ENCODE measurements at regions not wholly inside any gene's neighbourhood (a gene's known extent, or its start where the extent isn't known, plus 50 kb on each side); places are given as distances from the start of the nearest gene placed in this dataset.
A peak's percentile ranks its signal among the peaks of the same experiment; 100 is the strongest.

DNA sequence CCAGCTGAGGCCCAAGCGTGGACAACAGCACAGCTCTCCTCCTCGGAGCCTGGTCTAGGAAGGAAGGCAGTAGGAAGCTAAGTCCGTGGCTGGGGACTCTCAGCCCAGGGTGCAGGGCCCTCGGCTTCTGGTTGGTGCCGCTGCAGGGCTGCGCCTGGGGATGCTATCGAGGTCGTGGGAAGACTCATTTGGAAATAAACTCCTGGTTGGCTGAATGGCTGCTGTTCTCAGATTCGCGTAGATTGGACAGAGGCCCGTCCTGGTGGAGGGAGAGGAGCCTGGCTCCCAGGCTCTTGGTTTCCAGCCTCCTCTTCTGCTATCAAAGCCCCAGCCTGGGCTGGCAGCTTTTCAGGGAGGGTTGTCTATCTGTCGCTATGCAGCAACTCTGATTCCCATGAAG, 152.6 kb upstream of the FZD8 start:
- no peaks in the 10 kb centered on the region for H4K20me1 ChIP-seq (replicated peaks in 1 of 2; ENCODE audit: control insufficient read depth in 1 of 2, insufficient read depth in 2 of 2, low read length in 2 of 2)
- H3K4me3 ChIP-seq (ENCODE audit: extremely low read depth in 1 of 4, insufficient read depth in 2 of 4, low read depth in 3 of 4, low read length in 4 of 4) = no peak overlapping the region
- no peak overlapping the region; the same call in 1 of the 2 replicates for H4K8ac ChIP-seq (ENCODE audit: extremely low read depth, insufficient read depth, low read length)
- DNase-seq (ENCODE audit: low read depth in 1 of 2, low spot score in 2 of 2) = no peak
- H3K36me3 ChIP-seq (ENCODE audit: control insufficient read depth in 2 of 4, insufficient read depth in 4 of 4, low read length in 3 of 4) = no peaks in the 10 kb centered on the region
- H3K14ac ChIP-seq (ENCODE audit: insufficient read length) = no peak overlapping the region
- no peaks in the 10 kb centered on the region for H3K23me2 ChIP-seq (ENCODE audit: low read depth, low read length)
- no peak overlapping the region for H3K27ac ChIP-seq (ENCODE audit: low read depth, low read length)
- H3K9me3 ChIP-seq (ENCODE audit: insufficient read depth in 2 of 2, low read depth in 1 of 2, low read length in 1 of 2) = no peaks in the 10 kb centered on the region
- no peak for FAIRE-seq
- H4K91ac ChIP-seq (replicated peaks; ENCODE audit: insufficient read length, low read length) = no peak overlapping the region
- H3K4ac ChIP-seq (replicated peaks; ENCODE audit: insufficient read length, low read depth, low read length) = no peak overlapping the region
- no peak overlapping the region for H2BK15ac ChIP-seq (ENCODE audit: low read length)
- H3K9ac ChIP-seq (replicated peaks in 1 of 4; ENCODE audit: extremely low read depth in 1 of 4, low read depth in 3 of 4, low read length in 3 of 4) = no peak overlapping the region
- H2AK5ac ChIP-seq (ENCODE audit: low read depth, low read length) = no peak overlapping the region
- H3K18ac ChIP-seq (ENCODE audit: extremely low read depth, low read length) = no peak overlapping the region
- H4K5ac ChIP-seq (ENCODE audit: insufficient read length, low read depth, low read length) = no peak overlapping the region
- WGBS, 2 experiments (ENCODE audit: extremely low coverage in 1 of 2, insufficient coverage in 1 of 2, insufficient read length in 1 of 2, insufficient replicate concordance in 2 of 2, low coverage in 1 of 2, low lambda C conversion rate in 2 of 2, missing lambda C conversion rate in 1 of 2) = 84% methylated on average over 12 of the region's 12 CpGs; no CpG with 5 or more reads in 1 of the 2 experiments
- no peak overlapping the region for H2BK5ac ChIP-seq (ENCODE audit: low read depth, low read length)
- H3K4me1 ChIP-seq (replicated peaks in 1 of 4; ENCODE audit: control insufficient read depth in 3 of 4, insufficient read depth in 4 of 4, low read length in 3 of 4) = no peaks in the 10 kb centered on the region
- H3K4me2 ChIP-seq (ENCODE audit: insufficient read depth in 1 of 2, low read depth in 2 of 2, low read length in 2 of 2) = no peak overlapping the region
- no peak overlapping the region for H2AFZ ChIP-seq (ENCODE audit: low read length)
- H3K79me2 ChIP-seq (ENCODE audit: control insufficient read depth in 1 of 2, insufficient read depth in 2 of 2, low read length in 2 of 2) = no peaks in the 10 kb centered on the region
- no peak overlapping the region for H2BK120ac ChIP-seq (replicated peaks; ENCODE audit: low read depth, low read length)
- POLR2A ChIA-PET (ENCODE audit: partially characterized antibody) = no interaction called here
- CTCF ChIA-PET (ENCODE audit: partially characterized antibody) = interaction anchor here (0.7 to 1.8 kb wide), 3 partner anchors 11 to 230 kb away, joined by 3 to 5 read pairs (median 3); no protein-coding TSS in a partner anchor
- H3K79me1 ChIP-seq (ENCODE audit: low read depth, low read length) = no peaks in the 10 kb centered on the region
- H2BK12ac ChIP-seq (ENCODE audit: low read depth, low read length) = no peak overlapping the region
- H3K27me3 ChIP-seq (replicated peaks in 1 of 4; ENCODE audit: control insufficient read depth in 3 of 4, extremely low read depth in 1 of 4, insufficient read depth in 3 of 4, low read length in 3 of 4) = no peaks in the 10 kb centered on the region
- H2BK20ac ChIP-seq (ENCODE audit: low read length) = no peak overlapping the region
- H3K56ac ChIP-seq (replicated peaks; ENCODE audit: insufficient read length, low read depth, low read length) = no peak overlapping the region
- TF ChIP-seq, protein P1, sequence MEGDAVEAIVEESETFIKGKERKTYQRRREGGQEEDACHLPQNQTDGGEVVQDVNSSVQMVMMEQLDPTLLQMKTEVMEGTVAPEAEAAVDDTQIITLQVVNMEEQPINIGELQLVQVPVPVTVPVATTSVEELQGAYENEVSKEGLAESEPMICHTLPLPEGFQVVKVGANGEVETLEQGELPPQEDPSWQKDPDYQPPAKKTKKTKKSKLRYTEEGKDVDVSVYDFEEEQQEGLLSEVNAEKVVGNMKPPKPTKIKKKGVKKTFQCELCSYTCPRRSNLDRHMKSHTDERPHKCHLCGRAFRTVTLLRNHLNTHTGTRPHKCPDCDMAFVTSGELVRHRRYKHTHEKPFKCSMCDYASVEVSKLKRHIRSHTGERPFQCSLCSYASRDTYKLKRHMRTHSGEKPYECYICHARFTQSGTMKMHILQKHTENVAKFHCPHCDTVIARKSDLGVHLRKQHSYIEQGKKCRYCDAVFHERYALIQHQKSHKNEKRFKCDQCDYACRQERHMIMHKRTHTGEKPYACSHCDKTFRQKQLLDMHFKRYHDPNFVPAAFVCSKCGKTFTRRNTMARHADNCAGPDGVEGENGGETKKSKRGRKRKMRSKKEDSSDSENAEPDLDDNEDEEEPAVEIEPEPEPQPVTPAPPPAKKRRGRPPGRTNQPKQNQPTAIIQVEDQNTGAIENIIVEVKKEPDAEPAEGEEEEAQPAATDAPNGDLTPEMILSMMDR (IDR thresholded peaks at IDR 0.05; ENCODE audit: control extremely low read depth in 1 of 3, insufficient read depth in 1 of 3, low read depth in 1 of 3, low read length in 3 of 3) = peak in 1 of 3 experiments; percentile 16; a peak in 1 of 4 replicates
- TF ChIP-seq BCL11A (IDR thresholded peaks at IDR 0.05; ENCODE audit: low read depth in 2 of 2, low read length in 2 of 2) (no peak), RAD21 (IDR thresholded peaks at IDR 0.05 in 1 of 2, conservative IDR thresholded peaks at IDR 0.05 in 1 of 2; ENCODE audit: low read depth in 2 of 2, low read length in 2 of 2) (peak; percentile 27 to 52; a peak in 3 of 4 replicates)
- no peak overlapping the region for H3K23ac ChIP-seq (ENCODE audit: insufficient read length)
